ENCODE measurements at regions not wholly inside any gene's neighbourhood (a gene's known extent, or its start where the extent isn't known, plus 50 kb on each side); places are given as distances from the start of the nearest gene placed in this dataset.

DNA sequence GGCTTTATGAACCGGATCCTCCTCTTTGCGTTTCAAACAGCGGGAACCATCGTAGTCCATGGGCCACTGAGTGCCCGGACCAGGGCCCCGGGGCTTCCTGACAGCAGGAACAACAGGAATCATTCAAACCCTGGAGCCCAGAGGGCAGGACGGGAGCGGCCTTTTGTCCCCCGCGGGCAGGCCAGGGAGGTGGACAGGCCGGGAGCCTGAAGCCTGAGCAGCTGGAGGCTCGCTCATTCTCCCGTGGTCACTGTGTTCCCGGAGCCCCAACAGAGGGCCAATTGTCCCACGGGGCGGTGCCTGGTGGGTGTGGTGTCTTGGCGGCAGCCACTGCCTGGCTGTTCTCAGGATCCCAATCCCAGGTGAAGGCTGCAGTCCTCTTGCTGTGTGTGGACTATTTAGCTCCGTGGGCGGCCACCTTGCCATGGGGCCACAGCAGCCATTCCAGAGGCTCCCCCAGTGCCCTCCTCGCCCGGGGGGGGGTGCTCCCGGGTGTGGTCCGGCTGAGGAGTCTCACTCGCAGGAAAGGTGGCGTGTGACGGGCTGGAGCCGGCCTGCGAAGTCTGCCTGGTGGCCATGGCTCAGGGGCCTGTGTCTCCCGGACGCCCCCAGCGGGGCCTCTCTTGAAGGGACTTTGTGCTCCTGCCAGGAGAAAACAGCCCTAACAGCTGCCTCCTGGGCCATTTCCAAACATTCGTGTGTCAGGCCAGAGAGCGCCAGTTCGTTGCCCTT is 77.2 kb upstream of the BHLHE23 start:
- TF ChIP-seq EZH2 (IDR thresholded peaks at IDR 0.05; ENCODE audit: insufficient read depth, poor library complexity, severe bottlenecking): no peak
- no peak for TF ChIP-seq EZH2phosphoT487 (IDR thresholded peaks at IDR 0.05; ENCODE audit: insufficient read depth, low read depth)
